NCI-H82 treated with DMSO at 0.1 percent for 48 hours (cell line): ENCODE measurements at regions not wholly inside any gene's neighbourhood (a gene's known extent, or its start where the extent isn't known, plus 50 kb on each side); places are given as distances from the start of the nearest gene placed in this dataset.
A peak's percentile ranks its signal among the peaks of the same experiment; 100 is the strongest.
"Not testable (repeated sequence)": the region's sequence is repeated elsewhere in the genome, so short reads cannot be mapped to it uniquely, and the experiment has no call there.

Experiments used
- DNase-seq: peaks from one replicate; lab custom pipeline; 2025; ENCODE audit not compliant: unreplicated experiment; lab: John Stamatoyannopoulos, UW

- DNase-seq = no peak
Measured at GRCh38 chr1:43108080-43108479, 64.0 kb downstream of the EBNA1BP2 start.

GRCh38 chr1:43107664-43108063 lies 64.4 kb downstream of the EBNA1BP2 start:
- no peak for DNase-seq

GRCh38 chr1:43104027-43104763 lies 67.9 kb downstream of the EBNA1BP2 start:
- no peak for DNase-seq

- no peak for DNase-seq
Measured at GRCh38 chr1:43101061-43101460, 71.0 kb downstream of the EBNA1BP2 start.

- no peak for DNase-seq
Measured at GRCh38 chr1:43098200-43098599, 73.9 kb downstream of the EBNA1BP2 start.

DNA sequence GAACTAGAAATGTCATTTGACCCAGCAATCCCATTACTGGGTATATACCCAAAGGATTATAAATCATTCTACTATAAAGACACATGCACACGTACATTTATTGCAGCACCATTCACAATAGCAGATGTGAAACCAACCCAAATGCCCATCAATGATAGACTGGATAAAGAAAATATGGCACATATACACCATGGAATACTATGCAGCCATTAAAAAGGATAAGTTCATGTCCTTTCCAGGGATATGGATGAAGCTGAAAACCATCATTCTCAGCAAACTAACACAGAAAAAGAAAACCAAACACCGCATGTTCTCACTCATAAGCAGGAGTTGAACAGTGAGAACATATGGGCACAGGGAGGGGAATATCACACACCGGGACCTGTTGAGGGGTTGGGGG lies 75.6 kb downstream of the EBNA1BP2 start:
- DNase-seq = not testable (repeated sequence)

GRCh38 chr1:43090812-43091211 lies 81.3 kb downstream of the EBNA1BP2 start:
- not testable (repeated sequence) for DNase-seq

DNA sequence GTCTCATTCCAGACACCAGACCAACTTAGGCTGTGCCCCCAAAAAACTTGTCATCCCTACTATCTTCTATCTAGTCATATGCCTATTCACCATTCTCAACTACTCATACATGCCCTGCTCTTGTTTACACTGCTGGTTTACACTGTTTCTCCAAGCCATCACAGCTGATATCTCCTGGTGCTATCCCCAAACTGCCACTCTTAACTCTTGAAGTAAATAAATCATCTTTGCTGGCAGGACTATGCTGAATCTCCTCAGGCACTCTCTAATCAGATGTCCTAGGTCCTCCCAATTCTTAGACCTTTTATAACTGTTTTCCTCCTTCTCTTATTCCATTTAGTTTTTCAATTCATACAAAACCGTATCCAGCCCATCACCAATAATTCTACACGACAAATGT lies 81.9 kb downstream of the EBNA1BP2 start:
- not testable (repeated sequence) for DNase-seq

DNA sequence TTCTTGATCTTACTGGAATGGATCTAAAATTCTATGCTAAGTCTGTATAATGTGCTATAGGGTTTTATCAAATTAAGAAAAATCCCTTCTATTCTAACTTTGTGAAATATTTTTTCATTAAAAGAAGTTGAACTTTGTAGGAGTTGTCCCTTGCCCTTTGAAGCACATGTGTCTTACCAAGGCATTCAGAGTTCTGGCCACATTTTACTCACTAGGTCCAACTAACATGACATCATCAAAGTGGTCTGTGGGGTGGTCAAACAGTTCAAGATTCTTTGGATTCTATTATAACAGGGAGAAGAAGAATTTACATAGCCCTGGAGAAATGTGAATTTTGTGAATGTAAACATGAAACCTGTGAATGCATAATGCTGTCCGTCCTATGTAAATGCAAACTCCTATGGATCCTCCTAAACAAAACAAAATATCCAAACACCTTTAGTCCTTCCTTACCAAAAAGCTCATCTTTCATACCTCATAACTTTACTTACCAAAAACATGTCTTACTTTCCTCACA lies 88.7 kb downstream of the EBNA1BP2 start:
- no peak for DNase-seq

- peak; percentile 100 for DNase-seq
Measured at GRCh38 chr1:43082740-43083139, 89.3 kb downstream of the EBNA1BP2 start.

DNA sequence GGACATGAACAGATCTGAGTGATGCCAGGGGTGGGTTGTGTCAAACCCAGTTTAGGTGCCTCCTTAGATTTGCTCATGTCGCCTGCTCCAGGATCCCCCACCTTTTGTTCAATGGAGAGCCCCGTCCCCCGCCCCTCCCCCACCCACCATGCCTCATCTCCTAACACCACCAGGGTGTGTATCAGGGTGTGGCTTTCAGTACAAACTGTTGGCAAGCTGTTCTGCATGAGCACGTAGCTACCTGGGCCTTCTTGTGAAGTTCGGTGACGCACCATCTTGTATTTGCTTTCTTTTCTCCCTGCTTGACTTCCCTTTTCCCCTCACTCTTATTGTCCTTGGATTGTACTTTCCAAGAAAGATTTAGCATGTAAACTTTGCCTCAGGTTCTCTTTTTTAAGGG lies 94.8 kb downstream of the EBNA1BP2 start:
- no peak for DNase-seq

- DNase-seq = no peak
Measured at GRCh38 chr1:43074709-43075108, 97.4 kb downstream of the EBNA1BP2 start.

- no peak for DNase-seq
Measured at GRCh38 chr1:43074244-43074643, 97.8 kb downstream of the EBNA1BP2 start.

- peak; percentile 70 for DNase-seq
Measured at GRCh38 chr1:43073490-43074230, 98.4 kb downstream of the EBNA1BP2 start.

GRCh38 chr1:43072314-43072713 lies 99.8 kb downstream of the EBNA1BP2 start:
- no peak for DNase-seq

GRCh38 chr1:43071241-43071640 lies 100.8 kb downstream of the EBNA1BP2 start:
- no peak for DNase-seq

DNA sequence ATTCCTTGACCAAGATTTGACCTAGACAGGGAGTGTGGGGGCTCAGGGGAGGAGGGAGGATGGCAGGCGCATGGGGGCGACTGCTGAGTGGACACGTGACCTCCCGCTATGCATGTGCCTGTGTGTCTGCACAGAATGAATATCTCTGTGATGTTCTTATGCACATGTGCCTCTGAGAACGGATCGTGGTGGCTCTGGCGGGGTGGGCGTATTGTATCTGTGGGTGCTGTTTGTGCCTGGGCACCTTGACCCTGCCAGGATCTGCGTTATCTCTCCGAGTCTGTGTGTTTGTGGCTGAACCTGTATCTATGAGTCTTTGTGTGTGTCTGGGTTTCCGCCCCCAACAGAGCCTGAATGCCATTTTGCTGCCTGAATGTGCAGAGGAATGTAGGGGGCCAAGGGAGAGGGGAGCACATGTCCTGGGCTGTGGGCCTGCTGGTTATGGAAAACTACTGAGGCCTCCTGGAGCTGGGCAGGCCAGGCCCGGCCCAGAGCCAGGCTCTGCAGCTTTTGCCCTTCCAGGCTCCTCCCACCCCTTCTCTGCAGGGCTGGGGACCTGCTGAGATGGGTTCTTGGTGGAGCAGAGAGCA lies 102.5 kb downstream of the EBNA1BP2 start:
- no peak for DNase-seq

DNA sequence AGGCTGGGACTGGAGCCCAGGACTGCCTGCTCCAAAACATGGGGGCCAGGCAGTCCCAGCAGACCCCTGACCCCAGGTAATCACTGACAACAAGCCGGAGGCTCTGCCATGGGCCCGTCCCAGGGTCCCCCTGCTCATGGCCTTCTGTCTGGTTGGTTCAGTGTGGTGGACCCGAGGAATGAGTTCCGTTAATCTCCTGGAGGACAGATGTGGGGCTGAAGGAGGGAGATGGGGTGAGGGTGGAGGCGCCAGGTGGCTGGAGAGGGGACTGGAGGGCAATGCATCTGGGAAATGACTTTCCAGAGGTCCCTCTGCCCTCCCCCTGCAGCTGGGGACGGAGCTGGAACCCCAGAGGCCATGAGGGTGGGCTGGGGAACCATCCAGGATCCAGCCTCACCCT lies 103.2 kb downstream of the EBNA1BP2 start:
- DNase-seq = peak; percentile 29

- no peak for DNase-seq
Measured at GRCh38 chr1:43067977-43068751, 103.9 kb downstream of the EBNA1BP2 start.

DNA sequence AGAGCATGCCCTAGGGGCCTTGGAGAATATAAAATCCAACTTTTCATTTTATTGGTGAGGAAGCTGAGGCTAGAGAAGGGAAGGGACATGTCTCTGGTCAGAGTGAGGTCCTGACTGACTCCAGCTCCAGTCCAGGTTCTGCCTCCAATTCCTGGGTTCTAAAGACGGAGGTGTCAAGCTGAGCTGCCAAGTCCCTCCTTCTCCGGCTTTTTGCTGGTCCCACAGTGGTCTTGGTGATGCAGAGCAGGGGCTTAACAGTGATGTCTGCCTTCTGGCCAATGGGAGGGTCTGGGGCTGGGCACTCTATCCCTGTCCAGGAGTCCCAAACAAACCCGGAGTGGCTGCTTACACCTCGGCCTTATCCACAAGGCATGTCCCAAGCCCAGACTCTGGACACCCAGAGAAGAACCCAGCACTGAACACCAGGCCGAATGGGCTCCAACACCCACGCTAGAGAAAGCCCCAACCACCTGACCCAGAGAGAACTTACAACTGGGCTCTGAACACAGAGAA lies 104.8 kb downstream of the EBNA1BP2 start:
- no peak for DNase-seq

GRCh38 chr1:43066578-43066977 lies 105.5 kb downstream of the EBNA1BP2 start:
- DNase-seq = peak; percentile 71
